ENCODE measurements at regions not wholly inside any gene's neighbourhood (a gene's known extent, or its start where the extent isn't known, plus 50 kb on each side); places are given as distances from the start of the nearest gene placed in this dataset.
"Not testable (repeated sequence)": the region's sequence is repeated elsewhere in the genome, so short reads cannot be mapped to it uniquely, and the experiment has no call there.

DNA sequence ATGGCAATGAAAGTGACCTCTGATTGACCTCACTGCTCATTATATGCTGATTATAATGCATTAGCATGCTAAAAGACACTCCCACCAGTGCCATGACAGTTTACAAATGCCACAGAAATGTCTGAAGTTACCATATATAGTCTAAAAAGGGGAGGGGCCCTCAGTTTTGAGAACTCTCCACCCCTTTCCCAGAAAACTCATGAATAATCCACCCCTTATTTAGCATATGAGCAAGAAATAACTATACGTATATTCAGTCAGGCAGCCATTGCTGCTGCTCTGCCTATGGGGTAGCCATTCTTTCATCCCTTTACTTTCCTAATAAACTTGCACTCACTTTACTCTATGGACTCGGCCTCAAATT lies 163.1 kb downstream of the ESM1 start:
- DNase-seq (ENCODE audit: low read depth, low spot score), result peak; percentile 28

DNA sequence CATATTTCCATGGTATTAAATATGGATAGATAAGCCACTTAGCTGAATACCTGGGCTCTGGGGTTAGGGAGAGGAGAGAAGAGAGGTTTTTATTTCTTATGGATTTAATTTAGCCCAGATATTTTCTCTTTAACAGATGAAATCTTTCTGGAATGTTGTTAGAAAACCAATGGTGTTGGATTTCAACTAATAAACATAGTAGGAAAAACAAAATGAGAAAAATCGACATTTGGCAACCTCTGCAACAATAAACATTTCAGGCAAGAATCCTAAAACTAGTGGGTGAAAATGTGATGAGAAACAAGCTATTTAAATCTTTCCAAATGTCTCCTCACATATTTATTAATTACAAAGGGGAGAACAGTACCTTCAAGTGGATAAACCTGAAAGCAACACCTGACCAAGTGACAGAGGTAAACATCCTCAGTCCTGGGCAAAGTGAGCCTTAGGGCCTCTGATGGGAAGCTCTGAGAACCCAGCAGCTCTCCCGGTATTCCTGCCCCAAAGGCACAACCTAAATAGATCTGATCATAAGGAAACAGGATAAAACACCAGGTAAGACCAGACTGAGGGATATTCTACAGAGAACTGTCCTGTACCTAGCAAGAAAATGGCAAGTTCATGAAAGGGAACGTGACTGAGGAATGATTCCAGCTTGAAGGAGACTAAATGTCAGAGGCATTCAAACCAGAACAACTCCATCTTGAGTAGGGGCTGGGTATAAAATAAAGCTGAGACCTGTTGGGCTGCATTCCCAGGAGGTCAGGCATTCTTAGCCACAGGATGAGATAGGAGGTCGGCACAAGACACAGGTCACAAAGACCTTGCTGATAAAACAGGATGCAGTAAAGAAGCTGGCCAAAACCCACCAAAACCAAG lies 163.7 kb downstream of the ESM1 start:
- peak; percentile 11 for DNase-seq (ENCODE audit: low read depth, low spot score)

DNA sequence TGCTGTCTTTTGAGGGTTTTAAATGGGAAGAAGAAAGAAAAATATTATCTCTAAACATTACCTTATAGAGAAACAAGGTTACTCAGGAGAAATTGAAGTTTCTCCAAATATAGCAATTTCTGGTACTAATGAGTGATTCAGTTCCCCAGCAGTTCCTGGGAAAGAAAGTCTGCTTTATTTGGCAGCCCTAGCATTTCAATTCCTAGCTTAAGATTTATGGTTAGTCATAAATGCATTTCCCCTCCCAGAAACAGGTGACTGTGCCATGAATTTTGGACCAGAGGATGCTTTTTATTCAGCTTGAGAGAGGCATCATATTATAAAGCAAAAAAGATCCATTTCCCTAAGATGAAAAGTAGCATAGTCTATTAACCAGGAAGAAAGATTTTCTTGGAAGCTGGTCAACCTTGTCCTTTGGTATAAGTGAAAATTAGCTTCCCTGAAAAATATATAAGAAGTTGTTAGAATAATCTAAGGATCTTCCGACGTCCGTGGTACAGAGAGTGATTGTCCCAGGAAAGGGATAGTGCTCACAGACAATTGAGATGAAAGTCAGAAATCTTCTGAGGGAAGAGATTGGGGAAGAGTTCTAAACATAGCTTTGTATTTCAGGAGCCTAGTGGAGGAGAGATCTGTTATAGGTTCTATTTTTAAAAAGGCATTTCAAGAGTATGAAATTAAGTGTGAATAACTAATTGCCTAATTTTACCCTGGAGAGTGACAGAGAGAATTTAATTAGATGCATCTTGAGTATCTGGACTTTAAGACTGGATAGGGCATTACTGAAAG lies 164.9 kb downstream of the ESM1 start:
- DNase-seq (ENCODE audit: low read depth, low spot score), result peak; percentile 64

DNA sequence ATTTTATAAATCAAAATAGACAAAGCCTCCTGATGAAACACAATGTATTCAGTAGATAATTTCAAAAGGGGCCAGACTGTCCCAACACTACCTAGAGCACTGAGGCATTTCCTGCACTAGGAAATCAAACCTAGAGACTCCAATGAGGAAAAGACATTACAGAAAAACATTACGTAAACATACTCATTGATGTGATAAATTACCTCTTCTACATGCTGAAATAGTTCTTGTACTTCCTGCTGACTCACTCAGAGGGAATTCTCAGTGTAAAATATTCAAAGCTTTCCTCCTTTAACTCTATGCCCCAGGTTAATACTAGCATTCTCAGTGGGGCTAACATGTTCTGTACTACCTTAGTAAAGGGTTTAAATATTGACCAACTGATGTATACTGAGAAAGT lies 178.0 kb downstream of the ESM1 start:
- peak; percentile 79 for DNase-seq (ENCODE audit: low read depth, low spot score)

DNA sequence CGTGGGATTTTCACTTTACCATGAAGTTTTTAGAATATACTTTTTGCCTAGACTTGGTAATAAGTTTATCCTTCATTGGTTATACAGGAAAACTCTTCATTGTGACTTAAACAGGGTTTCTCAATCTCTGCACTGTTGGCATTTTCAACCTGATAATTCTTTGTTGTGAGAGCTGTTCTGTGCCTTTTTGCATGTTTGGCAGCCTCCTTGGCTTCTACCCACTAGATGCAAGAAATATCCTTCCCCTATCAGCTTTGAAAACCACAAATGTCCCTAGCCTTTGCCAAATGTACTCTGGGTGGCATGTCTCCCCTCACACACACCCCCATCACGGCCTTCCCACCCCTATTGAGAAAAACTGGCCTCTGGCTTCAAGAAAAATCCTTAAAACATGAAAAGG lies 180.9 kb downstream of the ESM1 start:
- DNase-seq (ENCODE audit: low read depth, low spot score), result peak; percentile 28

DNA sequence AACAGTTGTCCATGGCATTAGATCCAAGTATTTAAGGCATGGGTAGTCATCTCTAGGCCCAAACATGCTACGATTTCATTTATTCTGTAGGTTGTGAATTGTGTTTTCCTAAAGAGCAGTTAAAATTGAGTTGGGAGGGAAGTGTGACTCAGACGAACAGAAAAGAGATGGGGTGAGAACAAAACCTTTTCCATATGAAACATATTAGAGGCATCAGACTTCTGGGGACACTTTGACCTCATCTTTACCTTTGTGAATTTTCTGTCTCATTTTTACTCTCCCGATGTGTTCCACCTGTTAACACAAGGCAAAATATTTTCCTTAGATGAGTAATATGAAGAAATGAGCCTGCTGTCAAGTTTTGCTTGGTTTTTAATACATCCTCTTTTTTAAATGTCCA lies 181.3 kb downstream of the ESM1 start:
- DNase-seq (ENCODE audit: low read depth, low spot score), result no peak

DNA sequence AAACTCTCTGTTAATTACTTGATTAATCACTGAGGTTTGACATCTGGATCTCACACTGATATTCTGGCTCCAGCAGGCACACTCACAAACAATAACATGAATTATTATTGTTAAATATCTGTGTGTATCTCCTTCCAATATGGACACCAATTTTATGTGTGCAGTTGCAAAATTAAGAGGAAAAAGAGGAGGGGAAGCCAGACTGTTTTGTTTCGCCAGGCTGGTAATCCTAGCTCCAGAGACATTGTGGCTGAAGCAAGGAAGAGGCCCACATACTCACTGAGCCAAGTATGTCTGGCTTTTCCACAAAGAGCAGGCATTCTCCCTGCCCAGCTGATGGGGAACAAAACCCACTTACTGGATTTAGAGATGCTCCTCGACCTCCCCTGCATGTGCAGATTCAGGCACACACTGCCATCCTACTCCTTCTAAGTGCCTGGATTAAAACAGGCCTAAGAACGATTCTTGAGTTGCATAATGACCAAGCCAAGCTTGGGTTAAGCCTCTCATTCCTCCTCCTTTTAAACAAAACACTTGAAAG lies 181.9 kb downstream of the ESM1 start:
- peak; percentile 36 for DNase-seq (ENCODE audit: low read depth, low spot score)

DNA sequence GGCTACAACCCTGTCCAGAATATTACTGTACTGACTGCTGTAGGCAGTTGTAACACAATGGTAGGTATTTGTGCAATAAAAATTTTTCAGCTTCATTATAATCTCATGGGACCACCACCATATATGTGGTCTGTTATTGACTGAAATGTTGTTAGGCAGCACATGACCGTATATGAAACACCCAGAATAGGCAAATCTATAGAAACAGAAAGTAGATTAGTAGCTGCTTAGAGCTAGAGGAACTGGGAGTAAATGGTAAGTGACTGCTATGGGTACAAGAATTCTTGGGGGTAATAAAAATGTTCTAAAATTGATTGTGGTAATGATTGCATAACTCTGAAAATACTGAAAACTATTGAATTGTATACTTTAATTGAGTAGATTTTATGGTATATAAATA lies 185.7 kb downstream of the ESM1 start:
- no peak for DNase-seq (ENCODE audit: low read depth, low spot score)

DNA sequence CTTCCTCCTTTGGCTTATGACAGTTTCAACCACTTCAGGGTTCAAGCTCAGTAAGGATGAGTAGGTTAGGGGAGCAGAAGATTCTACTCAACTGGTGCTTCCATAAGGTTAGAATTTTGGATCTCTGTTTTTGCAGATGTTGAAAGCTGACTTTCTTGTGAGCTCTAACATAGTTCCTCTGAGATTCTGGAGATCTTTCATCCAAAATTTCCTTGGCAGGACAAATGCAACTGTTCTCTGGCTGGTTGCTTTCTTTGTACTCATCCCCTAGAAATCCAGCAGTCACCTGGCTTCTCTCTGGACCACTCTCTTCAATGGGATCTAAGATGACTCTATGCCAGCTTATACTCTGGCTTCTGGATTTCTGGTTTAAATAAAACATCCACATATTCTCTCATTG lies 189.6 kb downstream of the ESM1 start:
- no peak for DNase-seq (ENCODE audit: low read depth, low spot score)

DNA sequence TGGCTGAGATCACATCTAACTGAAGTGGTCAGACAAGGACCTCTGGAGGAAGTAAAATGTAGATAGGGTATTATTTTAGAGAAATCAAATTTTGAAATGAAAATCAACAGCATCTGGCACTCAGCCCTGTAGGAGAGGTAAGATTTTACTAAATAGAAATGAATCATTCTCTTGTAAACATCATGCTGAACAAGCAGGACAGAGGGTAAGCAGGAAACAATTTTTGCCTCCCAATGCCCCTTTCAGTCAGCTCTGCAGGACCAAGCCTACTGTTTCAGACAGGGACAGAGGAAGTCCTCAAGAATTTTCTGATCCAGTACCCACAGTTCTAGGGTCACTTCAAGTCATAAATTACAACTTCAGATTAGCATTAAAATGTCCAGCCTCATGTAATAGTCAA lies 190.1 kb downstream of the ESM1 start:
- DNase-seq (ENCODE audit: low read depth, low spot score), result no peak

DNA sequence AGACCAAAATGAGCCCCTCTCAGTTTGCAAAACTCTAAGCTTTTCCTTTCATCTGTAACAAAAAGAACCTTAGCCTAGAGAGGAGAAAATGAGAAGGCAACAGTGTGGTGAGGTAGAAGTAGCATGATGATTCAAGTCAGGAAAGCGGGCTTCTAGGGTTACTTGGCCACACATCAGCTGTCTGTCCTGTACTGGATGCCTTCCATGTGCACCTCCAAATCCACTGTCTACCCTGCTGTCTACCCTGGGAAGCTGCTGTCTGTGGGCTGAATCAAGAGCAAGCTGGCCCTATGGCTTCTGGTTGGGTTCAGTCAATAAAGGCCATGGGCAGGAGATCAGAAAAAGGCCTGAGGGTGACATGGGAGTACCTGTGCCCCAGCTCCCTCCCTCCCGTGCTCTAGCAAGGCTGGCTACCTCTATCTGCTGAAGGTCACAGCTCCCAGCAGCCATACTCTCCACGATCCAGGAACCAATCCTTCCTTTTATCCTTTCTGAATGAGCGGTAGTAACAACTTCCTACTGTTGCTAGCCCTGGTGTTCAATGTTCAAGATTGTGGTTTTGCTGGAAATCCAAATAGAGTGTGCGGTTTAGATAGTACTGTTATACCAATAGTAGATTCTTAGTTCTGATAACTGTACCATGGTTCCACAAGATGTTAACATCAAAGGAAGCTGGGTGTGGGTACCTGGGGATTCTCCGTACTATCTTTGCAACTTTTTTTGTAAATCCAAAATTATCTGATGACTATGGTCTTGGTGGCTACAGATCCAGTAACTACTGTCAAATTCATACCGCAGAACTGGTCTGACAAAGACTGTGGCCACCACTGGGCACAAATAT lies 191.0 kb downstream of the ESM1 start:
- no peak for DNase-seq (ENCODE audit: low read depth, low spot score)

DNA sequence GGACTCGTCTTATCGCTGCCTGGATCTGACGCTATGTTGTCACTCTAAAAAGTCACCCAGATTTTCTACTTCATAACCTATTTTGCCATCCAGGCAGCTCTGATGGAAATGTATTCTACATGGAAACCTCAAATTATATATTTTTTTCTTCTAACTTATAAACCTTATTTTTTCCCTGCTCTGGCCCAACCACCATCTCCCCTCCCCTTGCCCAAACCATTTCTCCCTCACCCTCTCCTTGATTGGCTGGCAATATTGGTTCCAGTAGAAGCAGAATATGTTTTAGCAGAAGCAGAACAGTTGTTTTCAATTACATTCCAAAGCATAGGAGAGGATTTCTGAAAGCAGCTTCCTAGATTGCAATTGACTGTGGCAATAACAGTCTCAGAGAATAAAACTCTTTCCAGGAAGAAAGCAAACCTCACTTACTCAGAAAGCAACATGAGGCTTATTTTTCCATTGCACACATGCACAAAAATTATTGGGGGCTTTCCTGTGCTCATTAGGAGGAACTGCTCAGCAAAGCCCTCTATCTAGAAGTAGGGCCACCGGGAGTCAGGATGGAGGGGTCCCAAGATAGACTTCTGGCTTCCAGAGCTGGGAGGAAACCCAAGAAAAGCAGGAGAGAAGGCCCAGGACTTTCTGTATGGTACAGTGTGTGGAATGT lies 191.8 kb downstream of the ESM1 start:
- no peak for DNase-seq (ENCODE audit: low read depth, low spot score)

DNA sequence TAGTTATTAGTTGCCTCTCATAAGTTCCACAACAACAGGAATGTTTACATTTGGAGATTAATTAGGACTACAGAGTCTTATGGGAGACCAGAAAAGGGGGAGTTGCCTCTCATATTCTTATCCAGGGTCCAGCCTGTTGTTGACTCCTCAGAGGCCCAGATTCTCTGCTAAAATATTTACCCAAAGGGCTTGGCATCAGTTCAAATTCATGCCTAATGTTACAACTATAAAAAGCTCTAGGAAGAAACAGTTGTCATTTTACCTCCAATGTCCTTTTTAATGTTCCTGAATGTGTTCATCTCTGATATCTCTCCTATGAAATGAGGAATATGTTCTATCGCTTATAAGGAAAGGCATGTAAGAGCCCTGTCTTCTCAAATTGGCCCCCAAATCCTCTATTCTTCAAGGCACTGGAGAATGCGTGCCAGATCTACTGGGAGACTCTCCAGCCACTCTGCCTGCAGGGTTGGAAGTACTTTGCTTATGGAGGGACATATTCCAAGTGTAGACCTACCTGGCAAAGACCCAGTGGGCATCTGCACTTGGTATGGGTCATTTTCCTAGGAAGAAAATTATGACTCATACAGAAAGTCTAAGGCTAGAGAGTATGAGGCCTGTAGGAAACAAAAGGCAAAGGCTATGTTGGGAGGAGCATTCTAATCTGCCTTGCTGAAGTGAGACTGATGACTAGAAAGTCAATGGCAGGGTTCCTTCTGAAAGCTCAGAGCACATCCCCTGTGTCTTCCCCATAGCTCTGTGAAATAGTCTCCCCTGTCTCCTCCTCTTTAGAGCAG lies 192.6 kb downstream of the ESM1 start:
- DNase-seq (ENCODE audit: low read depth, low spot score), result peak; percentile 34

DNA sequence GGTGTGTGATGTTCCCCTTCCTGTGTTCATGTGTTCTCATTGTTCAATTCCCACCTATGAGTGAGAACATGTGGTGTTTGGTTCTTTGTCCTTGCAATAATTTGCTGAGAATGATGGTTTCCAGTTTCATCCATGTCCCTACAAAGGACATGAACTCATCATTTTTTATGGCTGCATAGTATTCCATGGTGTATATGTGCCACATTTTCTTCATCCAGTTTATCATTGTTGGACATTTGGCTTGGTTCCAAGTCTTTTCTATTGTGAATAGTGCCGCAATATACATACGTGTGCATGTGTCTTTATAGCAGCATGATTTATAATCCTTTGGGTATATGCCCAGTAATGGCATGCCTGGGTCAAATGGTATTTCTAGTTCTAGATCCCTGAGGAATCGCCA lies 197.5 kb downstream of the ESM1 start:
- not testable (repeated sequence) for DNase-seq (ENCODE audit: low read depth, low spot score)

DNA sequence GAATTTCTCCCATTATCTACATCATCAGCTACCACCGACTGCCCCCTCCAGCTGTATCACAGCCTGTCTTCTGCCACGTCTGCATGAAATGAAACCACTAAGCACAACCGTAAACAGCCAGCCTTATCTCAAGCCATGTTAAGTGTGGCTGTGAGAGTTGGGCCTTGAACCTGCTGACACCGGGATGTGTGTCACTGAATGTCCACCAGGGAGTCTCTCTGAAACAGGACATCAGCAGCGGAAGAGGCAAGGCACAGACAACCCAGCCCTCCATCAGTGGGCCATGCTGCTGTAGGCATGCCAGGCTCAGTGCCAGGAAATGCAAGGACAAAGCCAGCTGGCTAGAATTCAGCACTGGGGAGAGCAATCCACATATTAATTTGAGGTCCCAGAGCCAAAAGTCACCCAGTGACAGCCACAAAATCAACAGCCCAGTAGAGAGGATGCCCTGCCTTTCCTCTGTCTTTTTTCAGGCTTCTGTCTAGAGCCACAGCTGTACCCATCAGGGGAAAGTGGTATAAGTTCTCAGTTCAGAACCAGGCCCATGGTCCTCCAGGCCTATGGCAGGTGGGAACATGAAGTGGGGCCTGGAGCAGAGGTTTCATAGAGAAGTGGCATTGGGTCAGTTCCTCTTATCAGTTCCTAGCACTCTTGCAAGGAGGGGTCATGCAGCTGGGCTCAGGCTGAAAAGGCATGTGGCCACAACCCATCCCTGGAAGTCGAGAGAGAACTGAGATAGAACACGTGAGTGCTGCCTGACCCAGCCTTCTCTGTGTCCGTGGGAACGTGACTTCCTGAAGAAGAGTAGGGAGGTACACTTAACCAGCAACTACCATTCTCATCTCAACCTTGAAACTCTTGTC lies 199.4 kb downstream of the ESM1 start:
- peak; percentile 88 for DNase-seq (ENCODE audit: low read depth, low spot score)

DNA sequence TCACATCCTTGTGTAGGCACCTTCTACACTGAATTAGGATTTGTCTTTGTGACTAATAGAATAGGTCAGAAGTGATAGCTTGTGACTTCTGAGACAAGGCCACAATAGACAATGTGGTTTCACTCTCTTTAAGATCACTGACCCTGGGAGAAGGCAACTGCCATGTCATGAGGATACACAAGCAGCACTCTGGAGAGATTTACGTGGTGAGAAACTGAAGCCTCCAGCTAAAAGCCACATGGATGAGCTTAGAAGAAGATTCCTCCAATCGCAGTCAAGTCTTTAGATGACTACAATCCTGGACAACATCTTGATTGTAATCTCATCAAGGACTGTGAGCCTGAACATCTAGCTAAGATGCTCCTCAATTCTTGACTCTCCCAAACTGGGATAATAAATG lies 206.6 kb downstream of the ESM1 start:
- no peak for DNase-seq (ENCODE audit: low read depth, low spot score)

DNA sequence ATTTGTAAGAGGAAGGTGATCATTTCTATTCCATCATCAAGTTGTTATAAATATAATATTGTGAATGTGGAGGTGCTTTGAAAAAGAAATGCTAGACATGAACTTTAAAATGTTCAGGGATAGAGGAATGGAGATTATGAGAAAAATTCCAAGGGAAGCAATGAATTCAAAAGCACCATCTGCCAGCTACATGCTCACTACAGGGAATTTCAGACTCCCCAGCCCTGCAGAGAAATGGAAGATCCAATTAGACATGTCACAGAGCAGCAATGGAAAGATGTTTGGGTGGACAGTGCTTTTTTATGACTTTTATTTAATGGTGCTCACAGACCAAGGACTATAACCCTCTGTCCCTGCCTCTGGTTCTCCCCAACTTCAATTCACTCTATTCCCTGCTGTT lies 209.7 kb downstream of the ESM1 start:
- no peak for DNase-seq (ENCODE audit: low read depth, low spot score)

DNA sequence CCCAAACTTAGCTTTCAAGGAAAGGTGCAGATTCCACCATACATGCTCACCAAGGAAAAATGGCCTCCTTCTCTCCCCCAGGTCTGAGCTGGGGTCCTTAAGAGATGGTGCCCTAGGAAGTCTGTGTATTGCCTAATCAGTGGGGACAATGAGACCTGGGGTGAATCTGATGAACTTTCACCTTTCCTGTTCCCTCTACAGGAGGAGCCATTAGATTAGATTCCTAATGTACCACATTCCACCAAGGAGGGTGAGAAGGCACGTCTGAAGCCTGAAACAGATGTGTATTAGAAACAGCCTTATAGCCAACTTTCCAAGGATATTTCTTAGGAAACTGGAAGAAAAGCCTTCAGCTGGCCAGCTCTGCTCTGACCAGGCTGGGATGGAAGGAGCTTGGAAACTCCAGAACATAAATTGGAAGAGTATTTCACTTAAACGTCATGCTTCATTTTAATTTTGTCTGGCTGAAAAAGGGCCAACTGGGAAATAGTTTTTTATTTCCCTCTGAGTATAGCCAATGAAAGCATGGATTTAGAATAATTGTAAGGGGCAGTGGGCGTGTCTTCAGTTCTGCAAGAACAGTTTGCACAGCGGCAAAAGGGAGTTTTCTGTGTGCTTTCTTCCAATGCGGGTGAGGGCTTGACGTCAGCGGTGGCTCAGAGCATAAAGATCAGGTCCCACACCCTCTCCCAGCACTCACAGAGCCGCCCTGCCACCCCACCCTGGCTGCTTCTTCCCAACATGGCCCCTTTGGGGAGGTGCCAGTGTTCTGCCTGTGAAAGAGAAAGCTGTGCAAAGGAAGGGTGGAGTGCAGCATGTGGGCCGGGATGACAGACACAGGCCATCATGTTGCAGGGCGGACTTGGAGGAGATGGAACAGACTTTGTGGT lies 210.9 kb downstream of the ESM1 start:
- DNase-seq (ENCODE audit: low read depth, low spot score), result no peak

Data from astrocyte of the hippocampus (primary cell).